HUDEP-2 (cell line): ENCODE measurements at regions not wholly inside any gene's neighbourhood (a gene's known extent, or its start where the extent isn't known, plus 50 kb on each side); places are given as distances from the start of the nearest gene placed in this dataset.
"Not testable (repeated sequence)": the region's sequence is repeated elsewhere in the genome, so short reads cannot be mapped to it uniquely, and the experiment has no call there.

Source experiments
- DNase-seq, 76 experiments: peaks; one replicate each; lab custom pipeline; 2025; ENCODE audit not compliant: unreplicated experiment in 76 of 76; lab: John Stamatoyannopoulos, UW

DNA sequence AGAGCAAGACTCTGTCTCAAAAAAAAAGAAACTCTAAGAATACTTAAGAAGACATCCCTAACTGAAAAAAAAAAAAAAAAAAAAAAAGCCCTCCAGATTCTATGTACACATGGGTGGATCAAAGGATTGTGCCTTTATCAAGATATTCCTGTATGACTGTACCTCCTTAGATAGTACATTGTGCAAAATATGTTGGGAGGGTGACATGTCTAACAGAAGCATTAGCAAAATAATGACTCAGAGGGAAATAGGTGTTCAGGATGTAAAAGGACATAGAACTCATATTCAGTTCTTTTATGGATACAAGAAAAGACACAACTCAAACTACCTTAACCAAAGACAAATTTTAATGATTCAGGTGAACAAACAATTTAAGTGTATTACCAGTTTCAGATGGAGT lies 269.8 kb upstream of the KAZN start:
- no peak for DNase-seq

DNA sequence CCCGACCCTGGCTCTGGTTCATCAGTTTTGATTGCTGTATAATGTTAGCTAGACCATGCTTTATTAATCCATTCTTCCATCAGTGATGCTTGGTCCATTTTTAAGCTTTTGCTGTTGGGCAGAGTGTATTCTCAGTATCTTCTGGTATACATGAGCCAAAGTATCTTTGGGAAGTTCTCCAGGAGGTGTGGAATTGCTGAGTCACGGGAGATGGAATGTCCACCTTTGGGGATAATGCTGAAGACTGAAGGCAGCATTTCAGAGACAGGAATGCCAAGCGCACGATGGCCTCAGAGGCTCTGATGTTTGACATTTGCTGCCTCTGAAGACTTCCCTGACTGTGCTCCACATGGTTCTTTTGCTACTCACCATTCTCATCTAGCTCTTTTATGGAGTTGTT lies 266.3 kb upstream of the KAZN start:
- no peak for DNase-seq

- DNase-seq: no peak
These were observed 263.9 kb upstream of the KAZN start for GRCh38 chr1:14334336-14335176.

DNA sequence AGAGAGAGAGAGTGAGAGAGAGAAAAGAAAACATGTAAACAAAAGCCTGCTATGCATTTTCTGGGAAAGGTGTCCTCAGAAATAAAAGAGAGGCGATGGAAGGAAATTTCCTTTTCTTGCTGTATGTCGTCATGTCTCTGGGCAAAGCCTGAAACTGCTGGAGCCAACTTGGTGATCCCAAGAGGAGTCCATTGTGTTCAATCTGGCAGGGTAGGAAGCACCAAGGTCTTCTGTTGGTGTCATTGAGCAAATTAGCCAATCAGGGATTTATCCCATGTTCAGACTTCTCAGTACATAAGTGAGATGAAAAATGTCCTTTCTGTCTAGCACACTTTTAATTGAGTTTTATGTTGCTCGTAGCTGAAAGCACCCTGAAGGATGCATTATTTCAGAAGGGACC lies 260.0 kb upstream of the KAZN start:
- no peak for DNase-seq

- DNase-seq: no peak
These were observed 259.2 kb upstream of the KAZN start for GRCh38 chr1:14339288-14339687.

GRCh38 chr1:14340002-14340785 lies 258.3 kb upstream of the KAZN start:
- no peak for DNase-seq

- DNase-seq: no peak
These were observed 257.3 kb upstream of the KAZN start for GRCh38 chr1:14341147-14341546.

- DNase-seq: no peak
These were observed 252.4 kb upstream of the KAZN start for GRCh38 chr1:14345946-14346550.

DNA sequence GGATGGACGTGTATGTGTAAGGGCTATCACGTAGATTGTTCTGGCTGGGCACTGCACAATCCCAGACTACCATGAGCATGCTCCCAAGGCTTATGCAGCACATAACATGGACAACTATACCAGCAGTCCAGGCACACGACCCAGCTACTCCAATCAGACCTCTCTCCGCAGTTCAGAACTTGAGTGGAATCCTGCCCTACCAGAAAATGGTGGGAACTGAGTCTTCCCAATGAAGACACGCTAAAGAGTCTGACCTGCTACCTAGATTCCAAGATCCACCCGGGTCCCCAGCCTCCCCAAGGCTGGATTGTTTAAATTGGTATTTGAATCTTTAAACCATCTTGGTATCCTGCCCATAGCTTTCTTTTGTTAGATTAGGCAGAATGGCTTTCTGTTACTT lies 251.3 kb upstream of the KAZN start:
- DNase-seq: no peak

DNA sequence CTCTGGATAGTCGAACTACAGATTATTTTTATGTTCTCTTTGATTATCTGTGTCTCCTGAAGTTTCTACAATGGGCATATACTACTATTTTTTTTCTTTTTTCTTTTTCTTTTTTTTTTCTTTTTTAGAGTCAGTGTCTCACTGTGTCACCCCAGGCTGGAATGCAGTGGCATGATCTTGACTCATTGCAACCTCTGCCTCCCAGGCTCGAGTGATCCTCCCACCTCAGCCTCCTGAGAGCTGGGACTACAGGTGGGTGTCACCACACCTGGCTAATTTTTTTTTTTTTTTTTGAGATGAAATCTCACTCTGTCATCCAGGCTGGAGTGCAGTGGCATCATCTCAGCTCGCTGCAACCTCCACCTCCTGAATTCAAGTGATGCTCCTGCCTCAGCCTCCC lies 250.7 kb upstream of the KAZN start:
- DNase-seq: no peak

DNA sequence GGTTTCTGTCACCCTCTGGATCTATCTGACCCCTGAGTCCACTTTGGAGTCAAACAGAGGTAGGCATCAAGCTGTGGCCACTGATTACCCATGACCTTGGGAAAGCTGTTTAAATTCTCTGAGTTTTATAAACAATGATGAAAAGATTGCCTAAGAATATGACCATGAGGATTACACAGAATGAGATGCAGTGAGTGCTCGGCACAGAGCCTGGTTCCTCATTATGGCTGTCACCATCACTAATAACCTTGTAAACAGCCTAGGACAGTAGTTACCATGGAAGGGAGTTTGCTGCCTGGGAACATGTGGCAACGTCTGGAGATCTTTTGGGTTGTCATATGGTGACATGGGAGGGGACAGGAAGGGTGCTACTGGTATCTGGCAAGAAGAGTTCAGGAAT lies 248.3 kb upstream of the KAZN start:
- no peak for DNase-seq

- no peak for DNase-seq
These were observed 245.6 kb upstream of the KAZN start for GRCh38 chr1:14352897-14353296.

GRCh38 chr1:14361005-14361404 lies 237.5 kb upstream of the KAZN start:
- DNase-seq: not testable (repeated sequence)

DNA sequence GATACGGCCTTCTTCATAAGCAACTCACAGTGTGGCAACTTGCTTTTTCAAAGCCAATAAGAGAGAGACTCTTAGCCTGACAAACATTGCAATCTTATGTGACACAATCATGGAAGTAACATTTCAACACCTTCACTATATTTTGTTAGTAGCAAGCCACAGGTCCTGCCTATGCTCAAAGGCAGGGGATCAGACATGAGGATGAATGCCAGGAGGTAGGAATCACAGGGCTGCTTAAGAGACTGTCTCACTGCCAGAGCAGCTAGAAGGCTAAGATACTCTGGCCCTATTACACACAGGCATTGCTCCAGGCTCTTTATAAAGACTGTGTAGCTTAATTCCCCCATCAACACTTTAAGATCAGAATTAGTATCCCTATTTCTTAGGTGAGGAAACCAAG lies 236.2 kb upstream of the KAZN start:
- no peak for DNase-seq

DNA sequence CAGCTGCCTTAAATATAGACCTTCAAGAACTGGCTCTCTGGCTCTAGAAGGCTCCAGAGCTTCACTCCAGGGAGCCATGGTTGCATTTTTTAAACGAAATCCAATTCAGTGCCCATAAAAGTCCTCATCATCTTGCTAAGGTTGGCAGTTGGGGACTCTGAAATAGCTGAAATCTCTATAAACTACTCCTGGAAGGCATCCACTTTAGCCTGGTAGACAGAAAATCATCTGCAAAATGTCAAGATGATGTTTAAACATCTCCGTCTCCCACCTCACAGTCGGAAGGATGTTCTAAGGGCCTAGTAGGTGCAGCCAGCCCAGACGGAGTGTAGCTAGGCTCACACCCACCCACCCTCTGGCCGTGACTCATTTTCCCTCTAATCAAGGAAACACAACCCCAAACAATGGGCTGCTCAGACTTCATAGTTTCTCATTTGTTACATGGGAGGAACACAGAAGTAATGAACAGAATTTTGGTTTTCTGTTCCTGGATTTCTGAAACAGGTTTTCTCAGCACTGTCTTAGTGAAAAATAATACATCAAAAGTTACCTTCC lies 235.4 kb upstream of the KAZN start:
- no peak for DNase-seq

- no peak for DNase-seq
These were observed 234.6 kb upstream of the KAZN start for GRCh38 chr1:14363707-14364413.

- no peak for DNase-seq
These were observed 233.0 kb upstream of the KAZN start for GRCh38 chr1:14365301-14365988.

DNA sequence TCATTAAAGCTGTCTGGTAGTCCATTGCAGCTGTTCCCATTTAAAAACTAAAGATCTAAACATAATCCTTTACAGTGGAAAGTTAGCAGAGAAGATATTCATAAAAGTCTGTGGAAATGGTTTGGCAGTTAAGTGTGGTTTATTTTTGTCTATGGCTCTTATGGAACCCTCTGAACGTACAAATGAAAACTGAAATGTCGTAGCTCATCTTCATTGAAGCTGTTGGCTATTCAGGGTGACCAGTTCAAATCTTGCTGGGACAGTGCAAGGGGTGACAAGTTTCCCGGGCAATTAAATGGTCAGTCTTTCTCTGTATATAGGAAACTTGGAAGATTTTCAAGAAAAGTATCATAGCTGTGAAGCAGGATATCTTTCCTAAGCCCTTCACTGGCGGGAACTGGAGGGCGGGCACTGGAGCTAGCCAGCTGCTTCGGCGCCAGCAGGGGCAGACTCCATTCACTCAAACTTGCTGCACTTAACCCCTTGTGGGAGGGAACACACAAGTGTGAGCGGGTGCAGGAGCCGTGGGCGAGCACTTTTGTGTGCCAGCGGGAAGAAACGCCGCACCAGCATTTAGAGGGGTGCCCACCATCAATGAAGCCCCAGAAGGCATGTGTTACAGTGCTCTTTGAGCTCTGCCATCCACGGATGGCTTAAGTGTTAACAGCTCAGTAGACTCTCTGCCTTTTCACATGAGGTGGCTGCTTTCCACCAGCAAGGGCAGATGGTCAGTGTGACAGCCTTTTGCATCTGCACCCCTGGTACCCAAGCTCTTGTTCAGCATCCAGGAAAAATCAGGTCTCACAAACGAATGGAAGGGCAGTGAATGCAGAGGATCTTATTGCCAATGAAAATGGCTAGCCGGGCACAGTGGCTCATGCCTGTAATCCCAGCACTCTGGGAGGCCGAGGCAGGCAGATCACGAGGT lies 232.1 kb upstream of the KAZN start:
- DNase-seq: no peak

GRCh38 chr1:14367451-14367850 lies 231.0 kb upstream of the KAZN start:
- DNase-seq: no peak
